GM18907 (cell line): ENCODE measurements at regions not wholly inside any gene's neighbourhood (a gene's known extent, or its start where the extent isn't known, plus 50 kb on each side); places are given as distances from the start of the nearest gene placed in this dataset.
"Not testable (repeated sequence)": the region's sequence is repeated elsewhere in the genome, so short reads cannot be mapped to it uniquely, and the experiment has no call there.

Experiments
- ATAC-seq: cut with Tn5 transposase; IDR thresholded peaks from one replicate; pipeline ENCODE4 v1.9.1; 2021; ENCODE audit warnings: mild to moderate bottlenecking, moderate library complexity; ENCODE audit not compliant: unreplicated experiment

- ATAC-seq = not testable (repeated sequence)
Observed at GRCh38 chr11:38595359-38596016, 1997.5 kb upstream of the RAG2 start.

DNA sequence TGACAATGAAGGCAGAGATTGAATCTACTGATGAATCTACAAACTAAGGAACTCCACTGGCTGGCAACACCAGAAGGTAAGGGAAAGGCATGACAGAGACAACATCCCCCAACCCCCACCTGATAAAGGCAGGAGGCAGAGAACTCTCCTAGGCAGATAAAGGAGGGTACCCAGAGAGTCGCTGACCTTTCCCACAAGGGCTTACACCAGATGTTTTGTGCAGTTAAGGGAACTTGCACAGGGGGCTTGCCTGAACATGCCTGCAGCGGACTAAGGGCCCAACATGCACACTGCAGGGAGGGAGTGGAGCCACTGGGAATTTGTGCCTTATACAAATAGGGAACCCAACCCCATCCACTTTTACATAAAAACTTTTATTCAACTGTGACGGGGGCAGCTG lies 1996.9 kb upstream of the RAG2 start:
- ATAC-seq = no peak

DNA sequence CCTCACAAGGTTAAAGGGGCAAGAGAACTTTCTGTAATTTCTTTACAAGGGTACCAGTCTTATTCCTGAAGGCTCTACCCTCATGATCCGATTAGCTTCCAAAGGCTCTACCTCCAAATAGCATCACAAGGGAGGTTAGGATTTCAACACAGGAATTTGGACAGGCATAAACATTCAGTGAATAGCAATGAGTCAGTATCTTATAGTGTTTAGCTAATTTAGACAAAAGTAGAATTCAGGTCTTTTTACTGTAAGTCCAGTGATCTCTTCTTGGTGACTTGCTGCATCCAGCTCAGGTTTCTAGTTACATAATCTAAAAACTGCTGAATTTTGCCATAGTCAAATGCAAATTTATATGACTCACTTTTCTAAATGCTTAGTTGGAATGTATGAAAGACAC lies 1995.6 kb upstream of the RAG2 start:
- no peak for ATAC-seq

DNA sequence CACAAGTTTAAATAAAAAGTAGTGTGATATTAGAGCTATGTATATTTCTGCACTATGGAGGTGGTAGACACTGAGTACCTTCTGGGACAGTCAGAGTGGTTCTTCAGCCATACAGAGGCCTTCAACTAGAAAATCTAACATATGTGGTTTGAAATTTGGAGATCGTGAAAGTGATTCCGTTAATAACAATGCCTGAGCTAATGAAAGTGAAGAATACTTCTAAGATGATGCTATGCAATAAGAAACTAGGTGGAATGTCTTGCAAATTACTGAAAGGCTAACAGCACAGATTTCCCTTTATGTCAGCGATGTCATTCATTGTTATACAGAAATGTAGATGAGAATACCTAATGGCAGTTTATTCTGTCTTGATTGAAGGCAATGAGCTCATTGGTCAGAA lies 1984.7 kb upstream of the RAG2 start:
- ATAC-seq = no peak

DNA sequence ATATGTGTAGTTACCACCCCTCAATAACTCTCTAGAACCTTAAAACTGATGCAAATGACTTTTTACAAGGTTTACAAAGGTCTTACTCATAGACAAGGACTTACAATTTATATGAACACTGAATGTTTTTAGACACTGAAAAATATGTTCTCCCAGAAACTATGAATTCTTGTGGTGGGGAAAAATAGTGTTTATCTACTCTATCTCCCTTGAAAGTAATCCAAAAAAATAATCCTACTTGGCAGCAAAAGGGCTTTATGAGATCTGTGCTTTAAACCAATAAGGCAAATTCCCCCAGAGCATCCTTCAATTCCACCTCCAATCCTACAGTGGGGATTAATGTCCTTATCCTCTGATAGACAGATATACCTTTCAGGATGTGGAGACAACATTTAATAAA lies 1984.1 kb upstream of the RAG2 start:
- no peak for ATAC-seq

DNA sequence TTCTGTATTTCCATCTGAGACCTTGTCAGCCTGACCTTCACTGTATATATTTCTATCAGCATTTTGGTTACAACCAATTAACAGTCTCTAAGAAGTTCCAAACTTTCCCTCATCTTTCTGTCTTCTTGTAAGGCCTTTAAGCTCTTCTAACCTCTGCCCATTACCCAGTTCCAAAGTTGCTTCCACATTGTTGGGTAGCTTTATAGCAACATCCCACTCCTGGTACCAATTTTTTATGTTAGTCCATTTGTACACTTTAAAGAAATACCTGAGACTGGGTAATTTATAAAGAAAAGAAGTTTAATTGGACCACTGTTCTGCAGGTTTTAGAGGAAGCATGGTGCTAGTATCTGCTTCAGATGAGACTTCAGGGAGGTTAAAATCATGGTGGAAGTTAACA lies 1979.7 kb upstream of the RAG2 start:
- ATAC-seq = no peak

DNA sequence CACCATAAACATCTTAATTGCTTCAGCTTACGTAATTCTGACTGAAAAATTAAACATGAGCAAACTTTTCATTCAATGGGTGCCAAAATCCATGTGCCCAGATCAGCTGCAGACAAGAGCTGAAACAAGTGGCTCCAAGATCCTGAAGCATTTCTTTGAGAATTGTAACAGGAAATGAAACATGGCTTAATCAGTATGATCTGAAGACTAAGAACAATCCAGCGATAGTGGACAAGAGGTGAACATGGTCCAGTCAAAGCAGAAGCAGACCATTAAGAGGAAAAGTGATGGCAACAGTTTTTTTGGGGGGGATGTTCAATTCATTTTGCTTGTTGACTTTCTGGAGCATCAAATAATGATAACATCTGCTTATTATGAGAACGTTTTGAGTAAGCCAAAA lies 1964.5 kb upstream of the RAG2 start:
- no peak for ATAC-seq

GRCh38 chr11:38553148-38553547 lies 1955.1 kb upstream of the RAG2 start:
- ATAC-seq = no peak

DNA sequence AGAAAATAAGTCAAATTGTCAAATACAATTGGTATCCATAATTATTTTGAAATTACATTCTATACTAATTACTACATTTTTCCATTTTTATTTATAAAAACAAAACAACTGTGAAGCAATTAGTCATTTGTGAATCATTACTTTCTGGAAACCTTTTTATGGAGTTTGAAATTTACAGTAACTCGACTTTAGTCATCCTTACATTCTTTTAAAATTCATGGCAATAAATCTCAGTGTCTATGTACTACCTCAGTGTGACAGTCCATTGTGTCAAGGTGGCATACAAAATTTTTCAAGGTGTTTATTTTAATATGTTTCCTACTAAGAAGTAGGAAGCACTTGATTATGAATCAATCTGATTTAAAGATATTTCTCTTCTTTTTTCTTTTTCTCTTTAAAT lies 1949.4 kb upstream of the RAG2 start:
- ATAC-seq = no peak

- ATAC-seq = no peak
Observed at GRCh38 chr11:38543986-38544385, 1946.0 kb upstream of the RAG2 start.

GRCh38 chr11:38543311-38543710 lies 1945.3 kb upstream of the RAG2 start:
- no peak for ATAC-seq

- ATAC-seq = no peak
Observed at GRCh38 chr11:38538866-38539680, 1941.0 kb upstream of the RAG2 start.

GRCh38 chr11:38530226-38530625 lies 1932.2 kb upstream of the RAG2 start:
- ATAC-seq = no peak

GRCh38 chr11:38524945-38525344 lies 1926.9 kb upstream of the RAG2 start:
- no peak for ATAC-seq

GRCh38 chr11:38517991-38518390 lies 1920.0 kb upstream of the RAG2 start:
- ATAC-seq = no peak

DNA sequence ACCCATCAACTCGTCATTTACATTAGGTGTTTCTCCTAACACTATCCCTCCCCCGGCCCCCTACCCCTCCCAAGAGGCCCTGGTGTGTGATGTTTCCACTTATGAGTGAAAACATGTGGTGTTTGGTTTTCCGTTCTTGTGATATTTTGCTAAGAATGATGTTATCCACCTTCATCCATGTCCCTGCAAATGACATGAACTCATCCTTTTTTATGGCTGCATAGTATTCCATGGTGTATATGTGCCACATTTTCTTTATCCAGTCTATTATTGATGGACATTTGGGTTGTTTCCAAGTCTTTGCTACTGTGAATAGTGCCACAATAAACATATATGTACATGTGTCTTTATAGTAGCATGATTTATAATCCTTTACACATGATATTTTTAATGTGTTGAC lies 1914.8 kb upstream of the RAG2 start:
- ATAC-seq = not testable (repeated sequence)

DNA sequence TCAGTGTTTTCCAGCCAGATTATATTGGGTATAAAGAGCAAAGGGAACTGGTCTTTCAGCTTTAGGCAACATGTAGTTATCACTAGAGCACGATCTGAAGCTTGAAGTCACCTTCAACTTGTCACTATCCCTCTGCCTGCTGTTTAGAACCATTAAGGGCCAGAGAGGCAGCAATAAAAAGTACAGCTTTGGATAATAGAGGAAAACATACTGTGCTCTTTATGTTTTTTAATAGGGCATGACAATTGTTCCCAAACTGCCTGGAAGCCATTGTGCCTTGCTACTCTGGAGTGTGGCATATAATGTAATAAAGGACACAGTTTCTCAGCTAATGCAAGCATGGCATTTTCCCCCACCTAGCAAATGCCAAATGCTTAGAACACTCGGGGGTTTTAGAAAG lies 1912.0 kb upstream of the RAG2 start:
- ATAC-seq = no peak

- no peak for ATAC-seq
Observed at GRCh38 chr11:38503876-38504275, 1905.8 kb upstream of the RAG2 start.

- no peak for ATAC-seq
Observed at GRCh38 chr11:38498721-38499120, 1900.7 kb upstream of the RAG2 start.

- no peak for ATAC-seq
Observed at GRCh38 chr11:38491986-38492385, 1894.0 kb upstream of the RAG2 start.

- ATAC-seq = no peak
Observed at GRCh38 chr11:38481391-38481790, 1883.4 kb upstream of the RAG2 start.

- ATAC-seq = no peak
Observed at GRCh38 chr11:38476808-38477575, 1879.0 kb upstream of the RAG2 start.
